ENCODE measurements at regions not wholly inside any gene's neighbourhood (a gene's known extent, or its start where the extent isn't known, plus 50 kb on each side); places are given as distances from the start of the nearest gene placed in this dataset.

GRCh38 chr1:219372916-219373615 lies 199.4 kb downstream of the LYPLAL1 start:
- TF ChIP-seq TAF1 (IDR thresholded peaks at IDR 0.05; ENCODE audit: low read depth, low read length) (no peak), POLR2AphosphoS5 (IDR thresholded peaks at IDR 0.05; ENCODE audit: low read depth, low read length) (no peak), POLR2A (IDR thresholded peaks at IDR 0.05; ENCODE audit: low read depth, low read length) (no peak), PAX5 (IDR thresholded peaks at IDR 0.05; ENCODE audit: insufficient read depth, low read length, severe bottlenecking) (no peak), POU2F2 (IDR thresholded peaks at IDR 0.05; ENCODE audit: low read depth, low read length) (no peak)
